ENCODE measurements at regions not wholly inside any gene's neighbourhood (a gene's known extent, or its start where the extent isn't known, plus 50 kb on each side); places are given as distances from the start of the nearest gene placed in this dataset.
"Not testable (repeated sequence)": the region's sequence is repeated elsewhere in the genome, so short reads cannot be mapped to it uniquely, and the experiment has no call there.

GRCh38 chr9:102435427-102435826 lies 559.7 kb upstream of the CYLC2 start:
- no peak overlapping the region for H3K4me3 ChIP-seq (replicated peaks; ENCODE audit: low read depth, low read length)
- no peak for TF ChIP-seq CTCF (IDR thresholded peaks at IDR 0.05; ENCODE audit: low read depth, low read length, missing control alignments)
- DNase-seq (ENCODE audit: extremely low read depth, low read depth), result no peak

GRCh38 chr9:102434545-102434944 lies 560.6 kb upstream of the CYLC2 start:
- no peak overlapping the region for H3K4me3 ChIP-seq (replicated peaks; ENCODE audit: low read depth, low read length)
- no peak for TF ChIP-seq CTCF (IDR thresholded peaks at IDR 0.05; ENCODE audit: low read depth, low read length, missing control alignments)

GRCh38 chr9:102428305-102428704 lies 566.8 kb upstream of the CYLC2 start:
- no peak for TF ChIP-seq CTCF (IDR thresholded peaks at IDR 0.05; ENCODE audit: low read depth, low read length, missing control alignments)
- no peak for DNase-seq (ENCODE audit: extremely low read depth, low read depth)
- no peak overlapping the region for H3K4me3 ChIP-seq (replicated peaks; ENCODE audit: low read depth, low read length)

More at GRCh38 chr9:102434545-102434944, 560.6 kb upstream of the CYLC2 start:
- DNase-seq (ENCODE audit: extremely low read depth, low read depth), result no peak

- DNase-seq (ENCODE audit: extremely low read depth, low read depth); H3K4me3 ChIP-seq (replicated peaks; ENCODE audit: low read depth, low read length): not testable (repeated sequence)
Measured at GRCh38 chr9:102416251-102416650, 578.9 kb upstream of the CYLC2 start.

GRCh38 chr9:102405218-102405867 lies 589.8 kb upstream of the CYLC2 start:
- TF ChIP-seq CTCF (IDR thresholded peaks at IDR 0.05; ENCODE audit: low read depth, low read length, missing control alignments), result no peak
- DNase-seq (ENCODE audit: extremely low read depth, low read depth), result no peak
- H3K4me3 ChIP-seq (replicated peaks; ENCODE audit: low read depth, low read length), result no peak overlapping the region

GRCh38 chr9:102403514-102403913 lies 591.6 kb upstream of the CYLC2 start:
- H3K4me3 ChIP-seq (replicated peaks; ENCODE audit: low read depth, low read length), result no peak overlapping the region
- no peak for TF ChIP-seq CTCF (IDR thresholded peaks at IDR 0.05; ENCODE audit: low read depth, low read length, missing control alignments)
- no peak for DNase-seq (ENCODE audit: extremely low read depth, low read depth)

GRCh38 chr9:102398205-102398604 lies 596.9 kb upstream of the CYLC2 start:
- TF ChIP-seq CTCF (IDR thresholded peaks at IDR 0.05; ENCODE audit: low read depth, low read length, missing control alignments), result no peak
- H3K4me3 ChIP-seq (replicated peaks; ENCODE audit: low read depth, low read length), result no peak overlapping the region
- DNase-seq (ENCODE audit: extremely low read depth, low read depth), result no peak

- DNase-seq (ENCODE audit: extremely low read depth, low read depth), result not testable (repeated sequence)
Measured at GRCh38 chr9:102385620-102386019, 609.5 kb upstream of the CYLC2 start.

More at GRCh38 chr9:102385620-102386019, 609.5 kb upstream of the CYLC2 start:
- not testable (repeated sequence) for H3K4me3 ChIP-seq (replicated peaks; ENCODE audit: low read depth, low read length)

All from HFF-Myc (cell line).